ENCODE measurements at regions not wholly inside any gene's neighbourhood (a gene's known extent, or its start where the extent isn't known, plus 50 kb on each side); places are given as distances from the start of the nearest gene placed in this dataset.
"Not testable (repeated sequence)": the region's sequence is repeated elsewhere in the genome, so short reads cannot be mapped to it uniquely, and the experiment has no call there.

- intact Hi-C loops (cut with micrococcal nuclease; ENCODE audit: unreplicated experiment); H3K4me2 ChIP-seq (ENCODE audit: low read length); H3K27ac ChIP-seq (ENCODE audit: low read depth, low read length, poor library complexity, severe bottlenecking); BruUV-seq (replicated peaks); CTCF ChIA-PET (ENCODE audit: unreplicated experiment); H3K36me3 ChIP-seq (ENCODE audit: insufficient read depth, low read length); H3K4me3 ChIP-seq (ENCODE audit: low read depth, low read length, poor library complexity, severe bottlenecking); H2AFZ ChIP-seq (ENCODE audit: low read length); H3K79me2 ChIP-seq (ENCODE audit: insufficient read depth, low read depth, low read length); H3K9me3 ChIP-seq (ENCODE audit: low read length); H4K20me1 ChIP-seq (ENCODE audit: insufficient read depth, low read length); H3K9me2 ChIP-seq (ENCODE audit: insufficient read depth, low read length); DNase-seq (ENCODE audit: low spot score); H3K4me1 ChIP-seq (ENCODE audit: insufficient read depth, low read length, poor library complexity, severe bottlenecking): not testable (repeated sequence)
- POLR2A ChIA-PET = interaction anchor here (0.6 kb wide), 1 partner anchor 363 kb away, joined by 3 read pairs; no protein-coding TSS in a partner anchor
Measured at GRCh38 chr1:234816864-234817263, 206.9 kb upstream of the IRF2BP2 start.

- H3K4me2 ChIP-seq (ENCODE audit: low read length); H3K36me3 ChIP-seq (ENCODE audit: insufficient read depth, low read length); H3K4me3 ChIP-seq (ENCODE audit: low read depth, low read length, poor library complexity, severe bottlenecking); BruUV-seq (replicated peaks); CTCF ChIA-PET (ENCODE audit: unreplicated experiment); DNase-seq (ENCODE audit: low spot score); H3K27ac ChIP-seq (ENCODE audit: low read depth, low read length, poor library complexity, severe bottlenecking); H3K79me2 ChIP-seq (ENCODE audit: insufficient read depth, low read depth, low read length); H4K20me1 ChIP-seq (ENCODE audit: insufficient read depth, low read length); POLR2A ChIA-PET; H2AFZ ChIP-seq (ENCODE audit: low read length); H3K9me2 ChIP-seq (ENCODE audit: insufficient read depth, low read length); H3K4me1 ChIP-seq (ENCODE audit: insufficient read depth, low read length, poor library complexity, severe bottlenecking); H3K9me3 ChIP-seq (ENCODE audit: low read length); intact Hi-C loops (cut with micrococcal nuclease; ENCODE audit: unreplicated experiment): not testable (repeated sequence)
Measured at GRCh38 chr1:234816186-234816851, 206.3 kb upstream of the IRF2BP2 start.

GRCh38 chr1:234815295-234815815 lies 205.4 kb upstream of the IRF2BP2 start:
- BruUV-seq (replicated peaks); H3K36me3 ChIP-seq (ENCODE audit: insufficient read depth, low read length); CTCF ChIA-PET (ENCODE audit: unreplicated experiment); DNase-seq (ENCODE audit: low spot score); H3K27ac ChIP-seq (ENCODE audit: low read depth, low read length, poor library complexity, severe bottlenecking); H3K4me1 ChIP-seq (ENCODE audit: insufficient read depth, low read length, poor library complexity, severe bottlenecking); H3K79me2 ChIP-seq (ENCODE audit: insufficient read depth, low read depth, low read length); H2AFZ ChIP-seq (ENCODE audit: low read length); intact Hi-C loops (cut with micrococcal nuclease; ENCODE audit: unreplicated experiment); H3K4me2 ChIP-seq (ENCODE audit: low read length); H3K4me3 ChIP-seq (ENCODE audit: low read depth, low read length, poor library complexity, severe bottlenecking); POLR2A ChIA-PET; H3K9me2 ChIP-seq (ENCODE audit: insufficient read depth, low read length); H3K9me3 ChIP-seq (ENCODE audit: low read length); H4K20me1 ChIP-seq (ENCODE audit: insufficient read depth, low read length): not testable (repeated sequence)

GRCh38 chr1:234814235-234814634 lies 204.3 kb upstream of the IRF2BP2 start:
- not testable (repeated sequence) for BruUV-seq (replicated peaks)

GRCh38 chr1:234811824-234812223 lies 201.8 kb upstream of the IRF2BP2 start:
- H3K9me3 ChIP-seq (ENCODE audit: low read length); H2AFZ ChIP-seq (ENCODE audit: low read length); intact Hi-C loops (cut with micrococcal nuclease; ENCODE audit: unreplicated experiment); H3K27ac ChIP-seq (ENCODE audit: low read depth, low read length, poor library complexity, severe bottlenecking); H3K4me3 ChIP-seq (ENCODE audit: low read depth, low read length, poor library complexity, severe bottlenecking); POLR2A ChIA-PET; H4K20me1 ChIP-seq (ENCODE audit: insufficient read depth, low read length); H3K4me2 ChIP-seq (ENCODE audit: low read length); H3K36me3 ChIP-seq (ENCODE audit: insufficient read depth, low read length); H3K4me1 ChIP-seq (ENCODE audit: insufficient read depth, low read length, poor library complexity, severe bottlenecking); H3K9me2 ChIP-seq (ENCODE audit: insufficient read depth, low read length); DNase-seq (ENCODE audit: low spot score); H3K79me2 ChIP-seq (ENCODE audit: insufficient read depth, low read depth, low read length); BruUV-seq (replicated peaks); CTCF ChIA-PET (ENCODE audit: unreplicated experiment): not testable (repeated sequence)

More at GRCh38 chr1:234814235-234814634, 204.3 kb upstream of the IRF2BP2 start:
- DNase-seq (ENCODE audit: low spot score); CTCF ChIA-PET (ENCODE audit: unreplicated experiment); H3K4me2 ChIP-seq (ENCODE audit: low read length); H3K27ac ChIP-seq (ENCODE audit: low read depth, low read length, poor library complexity, severe bottlenecking); intact Hi-C loops (cut with micrococcal nuclease; ENCODE audit: unreplicated experiment); H3K4me3 ChIP-seq (ENCODE audit: low read depth, low read length, poor library complexity, severe bottlenecking); H3K36me3 ChIP-seq (ENCODE audit: insufficient read depth, low read length); POLR2A ChIA-PET; H3K79me2 ChIP-seq (ENCODE audit: insufficient read depth, low read depth, low read length); H3K9me2 ChIP-seq (ENCODE audit: insufficient read depth, low read length); H4K20me1 ChIP-seq (ENCODE audit: insufficient read depth, low read length); H2AFZ ChIP-seq (ENCODE audit: low read length); H3K9me3 ChIP-seq (ENCODE audit: low read length); H3K4me1 ChIP-seq (ENCODE audit: insufficient read depth, low read length, poor library complexity, severe bottlenecking): not testable (repeated sequence)

GRCh38 chr1:234810726-234811125 lies 200.7 kb upstream of the IRF2BP2 start:
- BruUV-seq (replicated peaks); POLR2A ChIA-PET; H2AFZ ChIP-seq (ENCODE audit: low read length); intact Hi-C loops (cut with micrococcal nuclease; ENCODE audit: unreplicated experiment); H3K4me2 ChIP-seq (ENCODE audit: low read length); H4K20me1 ChIP-seq (ENCODE audit: insufficient read depth, low read length); H3K36me3 ChIP-seq (ENCODE audit: insufficient read depth, low read length); H3K79me2 ChIP-seq (ENCODE audit: insufficient read depth, low read depth, low read length); H3K9me3 ChIP-seq (ENCODE audit: low read length); H3K4me3 ChIP-seq (ENCODE audit: low read depth, low read length, poor library complexity, severe bottlenecking); H3K4me1 ChIP-seq (ENCODE audit: insufficient read depth, low read length, poor library complexity, severe bottlenecking); H3K9me2 ChIP-seq (ENCODE audit: insufficient read depth, low read length); H3K27ac ChIP-seq (ENCODE audit: low read depth, low read length, poor library complexity, severe bottlenecking); DNase-seq (ENCODE audit: low spot score); CTCF ChIA-PET (ENCODE audit: unreplicated experiment): not testable (repeated sequence)

Data from OCI-LY7 (cell line).